ENCODE measurements at regions not wholly inside any gene's neighbourhood (a gene's known extent, or its start where the extent isn't known, plus 50 kb on each side); places are given as distances from the start of the nearest gene placed in this dataset.

DNA sequence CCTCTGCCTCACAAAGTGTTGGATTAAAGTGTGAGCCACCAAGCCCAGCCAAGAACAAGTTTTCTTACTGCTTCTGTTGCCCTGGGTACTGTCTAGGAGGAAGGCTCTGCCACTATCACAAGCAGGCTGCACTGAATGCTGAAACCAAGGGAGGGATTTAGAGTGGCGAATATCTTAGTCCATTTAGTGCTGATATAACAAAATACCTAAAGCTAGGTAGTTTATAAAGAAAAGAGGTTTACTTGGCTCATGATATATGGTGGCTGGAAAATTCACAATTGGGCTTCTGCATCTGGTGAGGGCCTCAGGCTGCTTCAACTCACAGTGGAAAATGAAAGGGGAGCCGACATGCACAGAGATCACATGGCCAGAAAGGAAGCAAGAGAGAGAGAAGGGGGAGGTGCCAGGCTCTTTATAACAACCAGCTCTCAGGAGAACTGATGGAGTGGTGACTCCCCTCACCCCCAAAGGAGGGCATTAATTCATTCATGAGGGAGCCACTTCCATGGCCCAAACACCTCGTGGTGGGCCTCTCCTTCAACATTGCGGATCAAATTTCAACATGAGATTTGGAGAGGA is 146.0 kb upstream of the SERPINE2 start:
- no peaks in the 10 kb centered on the region for H3K27me3 ChIP-seq (ENCODE audit: insufficient read depth, low read length)
- Mint-ChIP-seq H3K9me3 (ENCODE audit: unreplicated experiment) (peaks cover 4% of the 10 kb centered on the region), H3K27me3 (ENCODE audit: low read depth, unreplicated experiment) (peaks cover 4% of the 10 kb centered on the region), H3K27ac (ENCODE audit: unreplicated experiment) (no peak overlapping the region), H3K4me3 (ENCODE audit: unreplicated experiment) (no peak overlapping the region), H3K4me1 (ENCODE audit: low read depth, unreplicated experiment) (no peaks in the 10 kb centered on the region), H3K36me3 (ENCODE audit: low read depth, unreplicated experiment) (peaks cover 2% of the 10 kb centered on the region)
- no peak overlapping the region for H3K27ac ChIP-seq (ENCODE audit: low read depth, low read length)
- FAIRE-seq (no peak), DNase-seq (ENCODE audit: low read depth) (no peak)
- no peak overlapping the region for H3K9ac ChIP-seq (ENCODE audit: low read length)
- H3K4me1 ChIP-seq (ENCODE audit: insufficient read depth, low read length): no peaks in the 10 kb centered on the region
- H3K9me3 ChIP-seq (ENCODE audit: insufficient read depth, low read depth, low read length): no peaks in the 10 kb centered on the region
- H2AFZ ChIP-seq (ENCODE audit: low read depth, low read length): no peak overlapping the region
- TF ChIP-seq EZH2 (IDR thresholded peaks at IDR 0.05; ENCODE audit: insufficient read depth, low read length): no peak
- TF ChIP-seq, protein P1, sequence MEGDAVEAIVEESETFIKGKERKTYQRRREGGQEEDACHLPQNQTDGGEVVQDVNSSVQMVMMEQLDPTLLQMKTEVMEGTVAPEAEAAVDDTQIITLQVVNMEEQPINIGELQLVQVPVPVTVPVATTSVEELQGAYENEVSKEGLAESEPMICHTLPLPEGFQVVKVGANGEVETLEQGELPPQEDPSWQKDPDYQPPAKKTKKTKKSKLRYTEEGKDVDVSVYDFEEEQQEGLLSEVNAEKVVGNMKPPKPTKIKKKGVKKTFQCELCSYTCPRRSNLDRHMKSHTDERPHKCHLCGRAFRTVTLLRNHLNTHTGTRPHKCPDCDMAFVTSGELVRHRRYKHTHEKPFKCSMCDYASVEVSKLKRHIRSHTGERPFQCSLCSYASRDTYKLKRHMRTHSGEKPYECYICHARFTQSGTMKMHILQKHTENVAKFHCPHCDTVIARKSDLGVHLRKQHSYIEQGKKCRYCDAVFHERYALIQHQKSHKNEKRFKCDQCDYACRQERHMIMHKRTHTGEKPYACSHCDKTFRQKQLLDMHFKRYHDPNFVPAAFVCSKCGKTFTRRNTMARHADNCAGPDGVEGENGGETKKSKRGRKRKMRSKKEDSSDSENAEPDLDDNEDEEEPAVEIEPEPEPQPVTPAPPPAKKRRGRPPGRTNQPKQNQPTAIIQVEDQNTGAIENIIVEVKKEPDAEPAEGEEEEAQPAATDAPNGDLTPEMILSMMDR (IDR thresholded peaks at IDR 0.05; ENCODE audit: insufficient read depth, low read depth, low read length): no peak
- no peaks in the 10 kb centered on the region for H3K79me2 ChIP-seq (ENCODE audit: insufficient read depth, low read length)
- no peaks in the 10 kb centered on the region for H4K20me1 ChIP-seq (ENCODE audit: insufficient read depth, low read length)
- H3K36me3 ChIP-seq (ENCODE audit: insufficient read depth, low read length): no peaks in the 10 kb centered on the region
- no peak overlapping the region for H3K4me3 ChIP-seq (ENCODE audit: insufficient read depth, low read depth, low read length)
- no peak overlapping the region for H3K4me2 ChIP-seq (ENCODE audit: low read length)

DNA sequence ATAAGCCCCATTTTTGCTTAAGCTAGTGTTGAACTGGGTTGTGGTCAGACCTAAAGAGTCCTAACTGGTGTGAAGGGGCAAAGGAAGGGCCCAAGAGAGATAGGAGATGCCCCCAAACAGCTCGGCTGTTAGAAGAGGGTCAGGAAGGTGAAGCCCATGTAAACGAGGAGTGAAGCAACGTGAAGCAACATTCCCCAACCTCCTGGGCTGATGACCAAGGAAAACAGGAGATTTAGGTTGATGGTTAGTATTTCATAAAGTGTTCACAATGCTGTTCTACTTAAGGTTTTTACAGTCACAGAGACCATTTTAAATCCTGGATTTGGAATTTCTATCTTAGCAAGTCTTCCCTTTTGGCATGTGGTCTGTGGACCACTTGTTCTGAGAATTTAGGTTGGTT is 144.0 kb upstream of the SERPINE2 start:
- Mint-ChIP-seq H3K9me3 (ENCODE audit: unreplicated experiment) (peaks cover 4% of the 10 kb centered on the region), H3K36me3 (ENCODE audit: low read depth, unreplicated experiment) (peaks cover 3% of the 10 kb centered on the region), H3K4me3 (ENCODE audit: unreplicated experiment) (no peak overlapping the region), H3K4me1 (ENCODE audit: low read depth, unreplicated experiment) (no peaks in the 10 kb centered on the region), H3K27me3 (ENCODE audit: low read depth, unreplicated experiment) (peaks cover 4% of the 10 kb centered on the region), H3K27ac (ENCODE audit: unreplicated experiment) (no peak overlapping the region)
- Histone ChIP-seq H3K4me3 (ENCODE audit: insufficient read depth, low read depth, low read length) (no peak overlapping the region), H3K9me3 (ENCODE audit: insufficient read depth, low read depth, low read length) (no peaks in the 10 kb centered on the region), H3K4me1 (ENCODE audit: insufficient read depth, low read length) (peaks cover 3% of the 10 kb centered on the region), H3K36me3 (ENCODE audit: insufficient read depth, low read length) (no peaks in the 10 kb centered on the region), H3K27me3 (ENCODE audit: insufficient read depth, low read length) (no peaks in the 10 kb centered on the region), H3K9ac (ENCODE audit: low read length) (no peak overlapping the region), H3K4me2 (ENCODE audit: low read length) (no peak overlapping the region), H4K20me1 (ENCODE audit: insufficient read depth, low read length) (no peaks in the 10 kb centered on the region), H3K27ac (ENCODE audit: low read depth, low read length) (no peak overlapping the region), H3K79me2 (ENCODE audit: insufficient read depth, low read length) (no peaks in the 10 kb centered on the region), H2AFZ (ENCODE audit: low read depth, low read length) (no peak overlapping the region)
- FAIRE-seq (no peak), DNase-seq (ENCODE audit: low read depth) (peak; percentile 27)
- no peak for TF ChIP-seq EZH2 (IDR thresholded peaks at IDR 0.05; ENCODE audit: insufficient read depth, low read length)
- TF ChIP-seq, protein P1 (IDR thresholded peaks at IDR 0.05; ENCODE audit: insufficient read depth, low read depth, low read length): no peak

DNA sequence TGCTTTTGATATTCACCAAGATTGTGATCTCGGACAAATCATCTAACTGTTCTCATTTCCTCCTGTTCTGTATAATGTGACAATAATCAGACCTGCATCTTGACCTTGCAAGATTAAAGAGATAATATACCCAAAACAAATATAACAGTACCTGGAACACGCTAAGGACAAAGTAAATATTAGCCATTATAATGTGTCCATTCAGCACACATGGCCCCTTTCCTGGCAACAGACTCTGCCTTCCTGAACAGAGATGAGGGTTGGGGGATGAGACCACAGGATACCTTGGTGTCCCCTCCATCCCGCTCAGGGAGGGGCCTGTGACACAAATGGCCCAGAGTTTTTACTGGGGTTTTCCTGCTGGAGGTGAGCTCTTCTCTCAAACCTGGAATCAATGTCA is 143.4 kb upstream of the SERPINE2 start:
- H3K4me1 Mint-ChIP-seq (ENCODE audit: low read depth, unreplicated experiment): no peaks in the 10 kb centered on the region
- H3K36me3 Mint-ChIP-seq (ENCODE audit: low read depth, unreplicated experiment): peaks cover 3% of the 10 kb centered on the region
- FAIRE-seq: no peak
- Histone ChIP-seq H3K4me3 (ENCODE audit: insufficient read depth, low read depth, low read length) (no peak overlapping the region), H3K9me3 (ENCODE audit: insufficient read depth, low read depth, low read length) (no peaks in the 10 kb centered on the region), H3K4me2 (ENCODE audit: low read length) (no peak overlapping the region), H3K36me3 (ENCODE audit: insufficient read depth, low read length) (no peaks in the 10 kb centered on the region), H3K79me2 (ENCODE audit: insufficient read depth, low read length) (no peaks in the 10 kb centered on the region), H3K9ac (ENCODE audit: low read length) (no peak overlapping the region), H2AFZ (ENCODE audit: low read depth, low read length) (no peak overlapping the region), H4K20me1 (ENCODE audit: insufficient read depth, low read length) (no peaks in the 10 kb centered on the region), H3K27me3 (ENCODE audit: insufficient read depth, low read length) (no peaks in the 10 kb centered on the region), H3K27ac (ENCODE audit: low read depth, low read length) (no peak overlapping the region), H3K4me1 (ENCODE audit: insufficient read depth, low read length) (peaks cover 4% of the 10 kb centered on the region)
- TF ChIP-seq, protein P1 (IDR thresholded peaks at IDR 0.05; ENCODE audit: insufficient read depth, low read depth, low read length): no peak
- no peak for TF ChIP-seq EZH2 (IDR thresholded peaks at IDR 0.05; ENCODE audit: insufficient read depth, low read length)
- no peak overlapping the region for H3K4me3 Mint-ChIP-seq (ENCODE audit: unreplicated experiment)
- no peak for DNase-seq (ENCODE audit: low read depth)
- H3K27ac Mint-ChIP-seq (ENCODE audit: unreplicated experiment): no peak overlapping the region
- H3K27me3 Mint-ChIP-seq (ENCODE audit: low read depth, unreplicated experiment): peaks cover 4% of the 10 kb centered on the region
- peaks cover 2% of the 10 kb centered on the region for H3K9me3 Mint-ChIP-seq (ENCODE audit: unreplicated experiment)

Measured in astrocyte (in vitro differentiated cells and primary cell).